Panc1 (cell line): ENCODE measurements at regions not wholly inside any gene's neighbourhood (a gene's known extent, or its start where the extent isn't known, plus 50 kb on each side); places are given as distances from the start of the nearest gene placed in this dataset.

Experiments
- ATAC-seq: fragments of 200-7000 bp; cut with Tn5 transposase; 2 replicates; pipeline ENCODE4 v1.9.1; 2020; ENCODE audit warnings: mild to moderate bottlenecking, moderate library complexity
- BruUV-seq: library from RNA; stranded (reverse); fragments of 400-500 nt; replicated peaks from 2 replicates; lab custom pipeline; 2021; lab: Mats Ljungman, UMichigan
- CTCF ChIA-PET: fragments of 300-600 bp; sonication (Branson Sonifier 250); formaldehyde crosslinking; loops from one replicate; lab custom pipeline; 2022; ENCODE audit warnings: antibody characterized with exemption; lab: Charles Lee
- POLR2A ChIA-PET: fragments of 300-600 bp; sonication (Branson Sonifier 250); formaldehyde crosslinking; loops from one replicate; lab custom pipeline; 2022; ENCODE audit warnings: antibody characterized with exemption; lab: Charles Lee
- DNase-seq: peaks from one replicate; pipeline ENCODE4 v3.0.0-alpha.2; 2010; ENCODE audit warnings: low read depth, low spot score
- H3K27ac ChIP-seq: 2 replicates; pipeline ENCODE4 v1.5.1; 2011; ENCODE audit warnings: mild to moderate bottlenecking, low read length, inconsistent platforms
- H3K27me3 ChIP-seq: fragments of 200-500 bp; sonication (Bioruptor generic); 2 replicates; pipeline ENCODE4 v1.6.0; 2014; ENCODE audit warnings: low read length, inconsistent platforms; ENCODE audit not compliant: control insufficient read depth, insufficient read depth
- H3K36me3 ChIP-seq: fragments of 200-500 bp; sonication (Bioruptor generic); 2 replicates; pipeline ENCODE4 v1.5.1; 2014; ENCODE audit warnings: inconsistent platforms, mild to moderate bottlenecking, low read length, moderate library complexity; ENCODE audit not compliant: control insufficient read depth, insufficient read depth
- H3K4me1 ChIP-seq: 2 replicates; pipeline ENCODE4 v1.5.1; 2011; ENCODE audit warnings: inconsistent platforms, mild to moderate bottlenecking, low read length, moderate library complexity; ENCODE audit not compliant: control insufficient read depth, insufficient read depth
- H3K4me3 ChIP-seq, 2 experiments: 2 replicates each; pipeline ENCODE4 v1.5.1; 2011 to 2012; ENCODE audit warnings: low read depth in 2 of 2, low read length in 2 of 2, mild to moderate bottlenecking in 2 of 2, inconsistent platforms in 1 of 2, moderate library complexity in 1 of 2
- H3K9me3 ChIP-seq: fragments of 200-500 bp; sonication (Bioruptor generic); 2 replicates; pipeline ENCODE4 v1.5.1; 2014; ENCODE audit warnings: low read depth, mild to moderate bottlenecking, inconsistent platforms, low read length, moderate library complexity; ENCODE audit not compliant: control insufficient read depth, insufficient read depth
- POLR2AphosphoS5 ChIP-seq: IDR thresholded peaks from 2 replicates; pipeline ENCODE4 v1.6.1; 2012; ENCODE audit warnings: mild to moderate bottlenecking, low read depth, low read length, moderate library complexity
- SIN3A ChIP-seq: IDR thresholded peaks from 2 replicates; pipeline ENCODE4 v1.6.1; 2012; ENCODE audit warnings: low read depth, mild to moderate bottlenecking, low read length, moderate library complexity, borderline replicate concordance; ENCODE audit not compliant: insufficient read depth
- TCF7L2 ChIP-seq: IDR thresholded peaks from 2 replicates; pipeline ENCODE4 v1.6.1; 2011; ENCODE audit warnings: mild to moderate bottlenecking, low read depth, low read length, inconsistent platforms
- in situ Hi-C: cut with HindIII; loops from 2 replicates; pipeline ENCODE4 v1.10.0; 2016; ENCODE audit warnings: low sequenced_read_pairs, low pct_unique_long_range_greater_than_20kb
- intact Hi-C: fragments of 100-400 bp; cut with micrococcal nuclease; formaldehyde crosslinking; loops from one replicate; pipeline ENCODE4 v1.10.0; 2022; ENCODE audit not compliant: unreplicated experiment
- TF ChIP-seq, protein P1 (sequence below), 2 experiments: IDR thresholded peaks; 2 replicates each; pipeline ENCODE4 v1.6.1; 2011 to 2012; ENCODE audit warnings: low read depth in 2 of 2, control low read depth in 1 of 2, low read length in 1 of 2, mild to moderate bottlenecking in 1 of 2, moderate library complexity in 1 of 2; ENCODE audit not compliant: insufficient read depth in 1 of 2
- TF ChIP-seq, protein P2 (sequence below): fragments of 450-650 bp; IDR thresholded peaks from 2 replicates; pipeline ENCODE4 v1.5.1; 2017; ENCODE audit warnings: mild to moderate bottlenecking

DNA sequence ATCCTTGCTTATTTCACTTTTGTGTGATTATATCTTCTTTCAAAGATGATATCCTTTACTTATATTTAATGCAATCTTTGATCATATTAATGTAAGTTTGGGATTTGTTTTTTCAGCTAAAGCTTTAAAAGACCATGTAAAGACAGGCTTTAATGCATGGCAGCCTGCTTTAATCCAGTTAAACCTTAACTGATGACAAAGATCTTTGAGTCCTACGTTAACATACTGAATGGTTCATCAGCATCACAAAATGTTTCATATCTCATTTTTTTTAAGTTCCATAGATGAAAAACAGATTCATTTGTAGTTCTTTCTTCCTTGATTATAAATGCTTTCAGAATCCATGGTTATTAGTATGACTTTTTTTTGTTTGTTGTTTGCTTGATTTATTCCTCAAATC, 1102.8 kb downstream of the FSTL5 start:
- CTCF ChIA-PET = no interaction called here
- Histone ChIP-seq H3K4me1 (no peaks in the 10 kb centered on the region), H3K27ac (no peak overlapping the region), H3K27me3 (no peaks in the 10 kb centered on the region), H3K4me3 (no peak overlapping the region), H3K9me3 (no peaks in the 10 kb centered on the region), H3K36me3 (no peaks in the 10 kb centered on the region)
- in situ Hi-C loops = no loop called here
- POLR2A ChIA-PET = interaction anchor here (0.6 kb wide), 1 partner anchor 644 kb away, joined by 3 read pairs; no protein-coding TSS in a partner anchor
- intact Hi-C loops = no loop called here
- no peak for ATAC-seq
- DNase-seq = no peak
- no peak for TF ChIP-seq SIN3A
- TF ChIP-seq, protein P1, sequence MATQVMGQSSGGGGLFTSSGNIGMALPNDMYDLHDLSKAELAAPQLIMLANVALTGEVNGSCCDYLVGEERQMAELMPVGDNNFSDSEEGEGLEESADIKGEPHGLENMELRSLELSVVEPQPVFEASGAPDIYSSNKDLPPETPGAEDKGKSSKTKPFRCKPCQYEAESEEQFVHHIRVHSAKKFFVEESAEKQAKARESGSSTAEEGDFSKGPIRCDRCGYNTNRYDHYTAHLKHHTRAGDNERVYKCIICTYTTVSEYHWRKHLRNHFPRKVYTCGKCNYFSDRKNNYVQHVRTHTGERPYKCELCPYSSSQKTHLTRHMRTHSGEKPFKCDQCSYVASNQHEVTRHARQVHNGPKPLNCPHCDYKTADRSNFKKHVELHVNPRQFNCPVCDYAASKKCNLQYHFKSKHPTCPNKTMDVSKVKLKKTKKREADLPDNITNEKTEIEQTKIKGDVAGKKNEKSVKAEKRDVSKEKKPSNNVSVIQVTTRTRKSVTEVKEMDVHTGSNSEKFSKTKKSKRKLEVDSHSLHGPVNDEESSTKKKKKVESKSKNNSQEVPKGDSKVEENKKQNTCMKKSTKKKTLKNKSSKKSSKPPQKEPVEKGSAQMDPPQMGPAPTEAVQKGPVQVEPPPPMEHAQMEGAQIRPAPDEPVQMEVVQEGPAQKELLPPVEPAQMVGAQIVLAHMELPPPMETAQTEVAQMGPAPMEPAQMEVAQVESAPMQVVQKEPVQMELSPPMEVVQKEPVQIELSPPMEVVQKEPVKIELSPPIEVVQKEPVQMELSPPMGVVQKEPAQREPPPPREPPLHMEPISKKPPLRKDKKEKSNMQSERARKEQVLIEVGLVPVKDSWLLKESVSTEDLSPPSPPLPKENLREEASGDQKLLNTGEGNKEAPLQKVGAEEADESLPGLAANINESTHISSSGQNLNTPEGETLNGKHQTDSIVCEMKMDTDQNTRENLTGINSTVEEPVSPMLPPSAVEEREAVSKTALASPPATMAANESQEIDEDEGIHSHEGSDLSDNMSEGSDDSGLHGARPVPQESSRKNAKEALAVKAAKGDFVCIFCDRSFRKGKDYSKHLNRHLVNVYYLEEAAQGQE (IDR thresholded peaks at IDR 0.05; ENCODE audit: insufficient read depth in 1 of 2, low read depth in 2 of 2, low read length in 1 of 2) = no peak
- no peak for TF ChIP-seq TCF7L2
- TF ChIP-seq, protein P2, sequence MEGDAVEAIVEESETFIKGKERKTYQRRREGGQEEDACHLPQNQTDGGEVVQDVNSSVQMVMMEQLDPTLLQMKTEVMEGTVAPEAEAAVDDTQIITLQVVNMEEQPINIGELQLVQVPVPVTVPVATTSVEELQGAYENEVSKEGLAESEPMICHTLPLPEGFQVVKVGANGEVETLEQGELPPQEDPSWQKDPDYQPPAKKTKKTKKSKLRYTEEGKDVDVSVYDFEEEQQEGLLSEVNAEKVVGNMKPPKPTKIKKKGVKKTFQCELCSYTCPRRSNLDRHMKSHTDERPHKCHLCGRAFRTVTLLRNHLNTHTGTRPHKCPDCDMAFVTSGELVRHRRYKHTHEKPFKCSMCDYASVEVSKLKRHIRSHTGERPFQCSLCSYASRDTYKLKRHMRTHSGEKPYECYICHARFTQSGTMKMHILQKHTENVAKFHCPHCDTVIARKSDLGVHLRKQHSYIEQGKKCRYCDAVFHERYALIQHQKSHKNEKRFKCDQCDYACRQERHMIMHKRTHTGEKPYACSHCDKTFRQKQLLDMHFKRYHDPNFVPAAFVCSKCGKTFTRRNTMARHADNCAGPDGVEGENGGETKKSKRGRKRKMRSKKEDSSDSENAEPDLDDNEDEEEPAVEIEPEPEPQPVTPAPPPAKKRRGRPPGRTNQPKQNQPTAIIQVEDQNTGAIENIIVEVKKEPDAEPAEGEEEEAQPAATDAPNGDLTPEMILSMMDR = no peak
- no peak for TF ChIP-seq POLR2AphosphoS5
- no TSS peak for BruUV-seq
